HepG2 (cell line): ENCODE measurements at regions not wholly inside any gene's neighbourhood (a gene's known extent, or its start where the extent isn't known, plus 50 kb on each side); places are given as distances from the start of the nearest gene placed in this dataset.

Experiments
- ATAC-seq: fragments of 200-7000 bp; cut with Tn5 transposase; 3 replicates; pipeline ENCODE4 v1.9.1; 2020; ENCODE audit warnings: mild to moderate bottlenecking, moderate library complexity
- BruUV-seq: library from RNA; stranded (reverse); fragments of 400-500 nt; replicated peaks from 2 replicates; lab custom pipeline; 2021; lab: Mats Ljungman, UMichigan
- CTCF ChIA-PET: fragments of 300-600 bp; formaldehyde crosslinking; extraction: SDS; loops from one replicate; lab custom pipeline; 2021; ENCODE audit warnings: low total read pairs, inconsistent platforms, low intra/inter-chr PET ratio; lab: Yijun Ruan, JAX
- POLR2A ChIA-PET: fragments of 350-600 bp; sonication (Branson Sonifier 250); formaldehyde crosslinking; loops from one replicate; lab custom pipeline; 2020; ENCODE audit warnings: antibody characterized with exemption, inconsistent platforms; lab: Yijun Ruan, JAX
- DNase-seq: peaks from one replicate; pipeline ENCODE4 v3.0.0-alpha.2; 2015; ENCODE audit warnings: low spot score
- FAIRE-seq: peaks from 3 replicates; lab custom pipeline; 2011; peaks lifted over from hg19 to GRCh38; lab: Jason Lieb, UNC
- H2AFZ ChIP-seq: one replicate; pipeline ENCODE4 v1.6.1; 2011; ENCODE audit warnings: low read length, inconsistent platforms
- H3K27ac ChIP-seq: fragments of 300-600 bp; 3 replicates; pipeline ENCODE4 v1.8.0; 2011; ENCODE audit warnings: mixed run types, mild to moderate bottlenecking, mixed read lengths, low read length, inconsistent platforms; ENCODE audit not compliant: insufficient read depth; ENCODE audit errors: extremely low read length
- H3K27me3 ChIP-seq, 2 experiments: fragments of 200-600 bp in 1 of 2; 2 replicates in 1 of 2; 3 replicates in 1 of 2; pipeline versions ENCODE4 v1.6.0 to v1.8.0; 2011; ENCODE audit warnings: low read length in 2 of 2, mild to moderate bottlenecking in 2 of 2, moderate library complexity in 2 of 2, inconsistent platforms in 1 of 2; ENCODE audit not compliant: insufficient read depth in 2 of 2, control insufficient read depth in 1 of 2
- H3K36me3 ChIP-seq, 2 experiments: fragments of 200-600 bp in 1 of 2; replicated peaks in 1 of 2; 2 replicates in 1 of 2; 3 replicates in 1 of 2; pipeline versions ENCODE4 v1.5.1 to v1.8.0; 2011; ENCODE audit warnings: low read length in 2 of 2, inconsistent platforms in 1 of 2; ENCODE audit not compliant: insufficient read depth in 2 of 2, control insufficient read depth in 1 of 2
- H3K4me1 ChIP-seq: 2 replicates; pipeline ENCODE4 v1.5.1; 2012; ENCODE audit warnings: low read length, inconsistent platforms; ENCODE audit not compliant: insufficient read depth
- H3K4me2 ChIP-seq: 2 replicates; pipeline ENCODE4 v1.6.0; 2011; ENCODE audit warnings: low read depth, low read length, inconsistent platforms
- H3K4me3 ChIP-seq, 3 experiments: fragments of 200-600 bp in 1 of 3; sonication (generic), shearing (Covaris generic) in 1 of 3; replicated peaks in 1 of 3; 2 replicates each; pipeline ENCODE4 v1.5.1; 2011 to 2016; ENCODE audit warnings: low read length in 3 of 3, inconsistent platforms in 2 of 3, low read depth in 2 of 3, mild to moderate bottlenecking in 2 of 3, control low read depth in 1 of 3, mixed read lengths in 1 of 3; ENCODE audit not compliant: insufficient read depth in 1 of 3
- H3K79me2 ChIP-seq: one replicate; pipeline ENCODE4 v1.6.1; 2011; ENCODE audit warnings: low read length, inconsistent platforms; ENCODE audit not compliant: insufficient read depth
- H3K9ac ChIP-seq: 2 replicates; pipeline ENCODE4 v1.6.0; 2011; ENCODE audit warnings: mild to moderate bottlenecking, low read depth, low read length, inconsistent platforms; ENCODE audit not compliant: insufficient read depth
- H3K9me3 ChIP-seq: 2 replicates; pipeline ENCODE4 v1.5.1; 2012; ENCODE audit warnings: mild to moderate bottlenecking, low read length
- H4K20me1 ChIP-seq: 2 replicates; pipeline ENCODE4 v1.6.0; 2011; ENCODE audit warnings: inconsistent platforms, mild to moderate bottlenecking, low read length, moderate library complexity; ENCODE audit not compliant: insufficient read depth
- ONECUT2 ChIP-seq: sonication (generic); formaldehyde crosslinking; IDR thresholded peaks from 2 replicates; pipeline ENCODE4 v1.4.0; 2020; ENCODE audit warnings: missing genetic modification reagents
- RCOR2 ChIP-seq: IDR thresholded peaks from 2 replicates; pipeline ENCODE4 v1.6.1; 2016; ENCODE audit warnings: missing biosample characterization, missing genetic modification reagents
- SMARCC2 ChIP-seq: fragments of 450-650 bp; IDR thresholded peaks from 2 replicates; pipeline ENCODE4 v1.6.1; 2017; ENCODE audit warnings: antibody characterized with exemption, mild to moderate bottlenecking
- TEAD2 ChIP-seq: sonication (generic); formaldehyde crosslinking; IDR thresholded peaks from 2 replicates; pipeline ENCODE4 v1.9.0; 2021; ENCODE audit warnings: missing genetic modification reagents
- ZBTB8A ChIP-seq: sonication (generic); formaldehyde crosslinking; IDR thresholded peaks from 2 replicates; pipeline ENCODE4 v1.4.0; 2020; ENCODE audit warnings: mild to moderate bottlenecking, low read depth, missing genetic modification reagents, borderline replicate concordance
- ZFAT ChIP-seq: sonication (generic); formaldehyde crosslinking; conservative IDR thresholded peaks from 2 replicates; pipeline ENCODE4 v1.8.1; 2023; ENCODE audit warnings: missing genetic modification reagents, inconsistent platforms
- ZSCAN31 ChIP-seq: sonication (generic); formaldehyde crosslinking; IDR thresholded peaks from 2 replicates; pipeline ENCODE4 v1.5.0; 2020; ENCODE audit warnings: low read depth, mild to moderate bottlenecking, missing genetic modification reagents
- WGBS: methylation state at CpG from one replicate; pipeline ENCODE4 v1.1.6; 2017; ENCODE audit warnings: low lambda C conversion rate; 5-methylcytosine and 5-hydroxymethylcytosine counted together
- in situ Hi-C: cut with HindIII; loops from 2 replicates; pipeline ENCODE4 v1.10.0; 2017; ENCODE audit warnings: low pct_unique_long_range_greater_than_20kb; ENCODE audit not compliant: extremely low pct_ligation_motif_present
- intact Hi-C: fragments of 100-400 bp; cut with micrococcal nuclease; formaldehyde crosslinking; loops from one replicate; pipeline ENCODE4 v1.10.0; 2022; ENCODE audit not compliant: unreplicated experiment
- TF ChIP-seq, protein P1 (sequence below): sonication (generic); formaldehyde crosslinking; IDR thresholded peaks from 2 replicates; pipeline ENCODE4 v1.4.0; 2020; ENCODE audit warnings: mild to moderate bottlenecking, low read depth, missing genetic modification reagents
- TF ChIP-seq, protein P2 (sequence below): sonication (generic); formaldehyde crosslinking; IDR thresholded peaks from 2 replicates; pipeline ENCODE4 v1.5.1; 2020; ENCODE audit warnings: missing genetic modification reagents, mild to moderate bottlenecking, borderline replicate concordance
- TF ChIP-seq, protein P3 (sequence below): sonication (generic); formaldehyde crosslinking; IDR thresholded peaks from 2 replicates; pipeline ENCODE4 v1.4.0; 2020; ENCODE audit warnings: missing genetic modification reagents, borderline replicate concordance
- TF ChIP-seq, protein P4 (sequence below): sonication (generic); formaldehyde crosslinking; IDR thresholded peaks from 2 replicates; pipeline ENCODE4 v1.4.0; 2020; ENCODE audit warnings: missing genetic modification reagents, borderline replicate concordance

DNA sequence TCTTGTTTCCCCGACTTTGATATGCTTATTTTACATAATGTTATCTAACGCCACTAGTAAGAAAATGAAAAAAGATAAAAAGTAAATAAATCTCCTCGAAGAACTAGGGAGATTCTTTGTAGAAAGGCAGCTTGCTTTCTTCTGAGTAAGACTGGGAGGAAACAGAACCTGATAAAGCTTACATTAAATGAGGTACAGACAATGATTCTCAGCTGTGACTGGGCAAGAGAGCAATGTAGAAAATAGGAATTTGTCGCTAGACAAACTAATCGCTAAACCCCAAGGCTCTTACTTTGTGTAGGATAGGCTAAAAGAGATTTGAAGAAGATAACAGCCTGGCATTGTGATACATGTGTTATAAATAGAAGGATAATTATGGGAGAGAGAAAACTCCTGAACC, 919.0 kb upstream of the ALCAM start:
- Histone ChIP-seq H4K20me1 (no peaks in the 10 kb centered on the region), H3K27ac (no peak overlapping the region), H3K79me2 (no peaks in the 10 kb centered on the region), H3K4me2 (no peak overlapping the region), H3K27me3 (no peaks in the 10 kb centered on the region; a peak in 1 of 5 replicates), H2AFZ (no peak overlapping the region), H3K9ac (no peak overlapping the region), H3K4me3 (no peak overlapping the region), H3K4me1 (no peaks in the 10 kb centered on the region), H3K36me3 (no peaks in the 10 kb centered on the region), H3K9me3 (no peaks in the 10 kb centered on the region)
- ATAC-seq (no peak), DNase-seq (no peak), FAIRE-seq (no peak)
- BruUV-seq: no TSS peak
- ChIA-PET POLR2A (no interaction called here), CTCF (no interaction called here)
- WGBS: 11% methylated on average over 5 of the region's 5 CpGs
- TF ChIP-seq, protein P1, sequence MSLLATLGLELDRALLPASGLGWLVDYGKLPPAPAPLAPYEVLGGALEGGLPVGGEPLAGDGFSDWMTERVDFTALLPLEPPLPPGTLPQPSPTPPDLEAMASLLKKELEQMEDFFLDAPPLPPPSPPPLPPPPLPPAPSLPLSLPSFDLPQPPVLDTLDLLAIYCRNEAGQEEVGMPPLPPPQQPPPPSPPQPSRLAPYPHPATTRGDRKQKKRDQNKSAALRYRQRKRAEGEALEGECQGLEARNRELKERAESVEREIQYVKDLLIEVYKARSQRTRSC (CRISPR knock-in tag): no peak
- no peak for TF ChIP-seq ZFAT (CRISPR knock-in tag)
- TF ChIP-seq TEAD2: no peak
- TF ChIP-seq, protein P2, sequence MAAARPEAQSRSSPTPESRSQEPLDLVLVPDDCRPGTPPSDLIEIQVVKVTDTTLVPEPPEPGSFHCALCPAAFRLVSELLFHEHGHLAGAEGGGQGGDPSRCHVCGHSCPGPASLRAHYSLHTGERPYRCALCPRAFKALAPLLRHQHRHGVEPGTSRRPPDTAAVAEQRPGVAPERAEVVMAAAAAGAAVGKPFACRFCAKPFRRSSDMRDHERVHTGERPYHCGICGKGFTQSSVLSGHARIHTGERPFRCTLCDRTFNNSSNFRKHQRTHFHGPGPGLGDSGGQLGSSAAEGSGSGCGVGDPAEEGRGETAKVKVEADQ (CRISPR knock-in tag): no peak
- no peak for TF ChIP-seq ONECUT2 (CRISPR knock-in tag)
- TF ChIP-seq ZBTB8A (CRISPR knock-in tag): no peak
- TF ChIP-seq SMARCC2: no peak
- TF ChIP-seq, protein P3, sequence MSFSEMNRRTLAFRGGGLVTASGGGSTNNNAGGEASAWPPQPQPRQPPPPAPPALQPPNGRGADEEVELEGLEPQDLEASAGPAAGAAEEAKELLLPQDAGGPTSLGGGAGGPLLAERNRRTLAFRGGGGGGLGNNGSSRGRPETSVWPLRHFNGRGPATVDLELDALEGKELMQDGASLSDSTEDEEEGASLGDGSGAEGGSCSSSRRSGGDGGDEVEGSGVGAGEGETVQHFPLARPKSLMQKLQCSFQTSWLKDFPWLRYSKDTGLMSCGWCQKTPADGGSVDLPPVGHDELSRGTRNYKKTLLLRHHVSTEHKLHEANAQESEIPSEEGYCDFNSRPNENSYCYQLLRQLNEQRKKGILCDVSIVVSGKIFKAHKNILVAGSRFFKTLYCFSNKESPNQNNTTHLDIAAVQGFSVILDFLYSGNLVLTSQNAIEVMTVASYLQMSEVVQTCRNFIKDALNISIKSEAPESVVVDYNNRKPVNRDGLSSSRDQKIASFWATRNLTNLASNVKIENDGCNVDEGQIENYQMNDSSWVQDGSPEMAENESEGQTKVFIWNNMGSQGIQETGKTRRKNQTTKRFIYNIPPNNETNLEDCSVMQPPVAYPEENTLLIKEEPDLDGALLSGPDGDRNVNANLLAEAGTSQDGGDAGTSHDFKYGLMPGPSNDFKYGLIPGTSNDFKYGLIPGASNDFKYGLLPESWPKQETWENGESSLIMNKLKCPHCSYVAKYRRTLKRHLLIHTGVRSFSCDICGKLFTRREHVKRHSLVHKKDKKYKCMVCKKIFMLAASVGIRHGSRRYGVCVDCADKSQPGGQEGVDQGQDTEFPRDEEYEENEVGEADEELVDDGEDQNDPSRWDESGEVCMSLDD: no peak
- no peak for TF ChIP-seq ZSCAN31 (CRISPR knock-in tag)
- TF ChIP-seq, protein P4, sequence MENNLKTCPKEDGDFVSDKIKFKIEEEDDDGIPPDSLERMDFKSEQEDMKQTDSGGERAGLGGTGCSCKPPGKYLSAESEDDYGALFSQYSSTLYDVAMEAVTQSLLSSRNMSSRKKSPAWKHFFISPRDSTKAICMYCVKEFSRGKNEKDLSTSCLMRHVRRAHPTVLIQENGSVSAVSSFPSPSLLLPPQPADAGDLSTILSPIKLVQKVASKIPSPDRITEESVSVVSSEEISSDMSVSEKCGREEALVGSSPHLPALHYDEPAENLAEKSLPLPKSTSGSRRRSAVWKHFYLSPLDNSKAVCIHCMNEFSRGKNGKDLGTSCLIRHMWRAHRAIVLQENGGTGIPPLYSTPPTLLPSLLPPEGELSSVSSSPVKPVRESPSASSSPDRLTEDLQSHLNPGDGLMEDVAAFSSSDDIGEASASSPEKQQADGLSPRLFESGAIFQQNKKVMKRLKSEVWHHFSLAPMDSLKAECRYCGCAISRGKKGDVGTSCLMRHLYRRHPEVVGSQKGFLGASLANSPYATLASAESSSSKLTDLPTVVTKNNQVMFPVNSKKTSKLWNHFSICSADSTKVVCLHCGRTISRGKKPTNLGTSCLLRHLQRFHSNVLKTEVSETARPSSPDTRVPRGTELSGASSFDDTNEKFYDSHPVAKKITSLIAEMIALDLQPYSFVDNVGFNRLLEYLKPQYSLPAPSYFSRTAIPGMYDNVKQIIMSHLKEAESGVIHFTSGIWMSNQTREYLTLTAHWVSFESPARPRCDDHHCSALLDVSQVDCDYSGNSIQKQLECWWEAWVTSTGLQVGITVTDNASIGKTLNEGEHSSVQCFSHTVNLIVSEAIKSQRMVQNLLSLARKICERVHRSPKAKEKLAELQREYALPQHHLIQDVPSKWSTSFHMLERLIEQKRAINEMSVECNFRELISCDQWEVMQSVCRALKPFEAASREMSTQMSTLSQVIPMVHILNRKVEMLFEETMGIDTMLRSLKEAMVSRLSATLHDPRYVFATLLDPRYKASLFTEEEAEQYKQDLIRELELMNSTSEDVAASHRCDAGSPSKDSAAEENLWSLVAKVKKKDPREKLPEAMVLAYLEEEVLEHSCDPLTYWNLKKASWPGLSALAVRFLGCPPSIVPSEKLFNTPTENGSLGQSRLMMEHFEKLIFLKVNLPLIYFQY: no peak
- no peak for TF ChIP-seq RCOR2
- in situ Hi-C loops: no loop called here
- intact Hi-C loops: no loop called here
